PC-9 (cell line): ENCODE measurements at regions not wholly inside any gene's neighbourhood (a gene's known extent, or its start where the extent isn't known, plus 50 kb on each side); places are given as distances from the start of the nearest gene placed in this dataset.
"Not testable (repeated sequence)": the region's sequence is repeated elsewhere in the genome, so short reads cannot be mapped to it uniquely, and the experiment has no call there.

ENCODE experiments used
- BruUV-seq: library from RNA; stranded (reverse); fragments of 400-500 nt; replicated peaks from 2 replicates; lab custom pipeline; 2021; lab: Mats Ljungman, UMichigan
- CTCF ChIA-PET: fragments of 300-600 bp; sonication (Branson Sonifier 250); formaldehyde crosslinking; loops from one replicate; lab custom pipeline; 2022; ENCODE audit warnings: antibody characterized with exemption; lab: Charles Lee
- POLR2A ChIA-PET: fragments of 300-600 bp; sonication (Branson Sonifier 250); formaldehyde crosslinking; loops from one replicate; lab custom pipeline; 2022; ENCODE audit warnings: antibody characterized with exemption; ENCODE audit not compliant: unreplicated experiment; lab: Charles Lee
- DNase-seq, 2 experiments: peaks; one replicate each; pipeline versions ENCODE4 v3.0.0 to v3.0.0-alpha.2; 2015 to 2022; ENCODE audit warnings: mixed read lengths in 1 of 2
- H2AFZ ChIP-seq: fragments of 200-600 bp; sonication (generic); 2 replicates; pipeline ENCODE4 v1.8.1; 2017; ENCODE audit warnings: antibody characterized with exemption
- H3F3A ChIP-seq: fragments of 200-600 bp; sonication (generic); 2 replicates; pipeline ENCODE4 v1.8.1; 2017; ENCODE audit warnings: antibody characterized with exemption, mild to moderate bottlenecking, low read depth; ENCODE audit not compliant: insufficient read depth
- H3K27ac ChIP-seq: fragments of 200-600 bp; sonication (generic); 2 replicates; pipeline ENCODE4 v1.6.1; 2016; ENCODE audit warnings: mixed run types
- H3K27me3 ChIP-seq: fragments of 200-600 bp; sonication (generic); 2 replicates; pipeline ENCODE4 v1.6.1; 2016; ENCODE audit warnings: low read depth, mixed run types; ENCODE audit not compliant: insufficient read depth
- H3K36me3 ChIP-seq: fragments of 200-600 bp; sonication (generic); 2 replicates; pipeline ENCODE4 v1.6.1; 2016; ENCODE audit warnings: low read depth, mixed run types
- H3K4me1 ChIP-seq: fragments of 200-600 bp; sonication (generic); replicated peaks from 2 replicates; pipeline ENCODE4 v1.6.1; 2016; ENCODE audit warnings: mixed run types; ENCODE audit not compliant: insufficient read depth
- H3K4me2 ChIP-seq: fragments of 200-600 bp; sonication (generic); 2 replicates; pipeline ENCODE4 v1.6.1; 2017; ENCODE audit warnings: mixed run types
- H3K4me3 ChIP-seq: fragments of 200-600 bp; sonication (generic); 2 replicates; pipeline ENCODE4 v1.6.1; 2016; ENCODE audit warnings: mixed run types
- H3K79me2 ChIP-seq: fragments of 200-600 bp; sonication (generic); 2 replicates; pipeline ENCODE4 v1.6.1; 2017; ENCODE audit warnings: low read depth, mixed run types
- H3K9me2 ChIP-seq: fragments of 200-600 bp; sonication (generic); 2 replicates; pipeline ENCODE4 v1.8.1; 2017; ENCODE audit warnings: mild to moderate bottlenecking; ENCODE audit not compliant: insufficient read depth
- H3K9me3 ChIP-seq: fragments of 200-600 bp; sonication (generic); 2 replicates; pipeline ENCODE4 v1.8.1; 2016; ENCODE audit warnings: low read depth; ENCODE audit not compliant: insufficient read depth
- H4K20me1 ChIP-seq: fragments of 200-600 bp; sonication (generic); 2 replicates; pipeline ENCODE4 v1.8.1; 2017; ENCODE audit not compliant: insufficient read depth
- intact Hi-C: fragments of 100-400 bp; cut with micrococcal nuclease; formaldehyde crosslinking; loops from one replicate; pipeline ENCODE4 v1.10.0; 2022; ENCODE audit not compliant: unreplicated experiment

DNA sequence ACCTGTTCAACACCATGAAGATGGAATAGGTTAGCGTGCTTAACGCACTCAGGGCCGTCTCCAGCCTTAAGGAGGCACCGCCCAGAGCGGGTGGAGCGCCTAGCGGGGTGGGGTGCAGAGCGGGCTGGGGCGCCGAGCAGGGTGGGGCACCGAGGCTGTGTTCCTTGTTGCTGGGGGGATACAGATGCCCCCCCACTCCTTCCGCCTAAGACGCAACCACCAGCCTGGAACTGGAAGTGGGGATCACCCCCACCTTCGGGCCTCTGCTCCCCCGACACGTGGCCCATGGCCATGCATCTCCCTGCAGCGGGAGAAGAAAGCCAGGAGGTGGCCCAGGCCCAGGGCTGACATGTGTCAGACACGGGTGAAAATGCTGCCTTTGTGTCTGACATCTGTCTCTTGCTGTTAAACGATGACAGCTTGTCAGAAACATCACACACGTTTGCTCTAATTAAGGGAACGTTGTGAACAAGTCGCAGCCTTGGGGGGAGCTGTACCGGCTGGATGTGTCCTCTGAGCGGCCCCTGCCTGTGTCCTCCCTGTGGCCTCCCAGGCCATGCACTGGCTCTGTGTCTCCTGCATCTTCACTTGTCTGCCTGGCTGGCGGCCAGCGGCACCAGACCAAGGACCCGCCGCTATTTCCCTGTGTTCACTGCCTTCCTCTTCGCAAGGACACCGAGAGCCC is 192.5 kb downstream of the LAT start:
- H3K27me3 ChIP-seq, POLR2A ChIA-PET, H3K36me3 ChIP-seq, H3K27ac ChIP-seq, H3K4me2 ChIP-seq, CTCF ChIA-PET, DNase-seq, H3K9me2 ChIP-seq, H3K4me3 ChIP-seq, H3K4me1 ChIP-seq, H3F3A ChIP-seq, H4K20me1 ChIP-seq, H3K9me3 ChIP-seq, BruUV-seq, H2AFZ ChIP-seq, H3K79me2 ChIP-seq, intact Hi-C loops: not testable (repeated sequence)

GRCh38 chr16:29176822-29177202 is 192.0 kb downstream of the LAT start:
- H3K79me2 ChIP-seq, H2AFZ ChIP-seq, H3K4me2 ChIP-seq, H3F3A ChIP-seq, BruUV-seq, H3K4me1 ChIP-seq, H3K36me3 ChIP-seq, H3K27me3 ChIP-seq, CTCF ChIA-PET, H4K20me1 ChIP-seq, intact Hi-C loops, H3K4me3 ChIP-seq, H3K9me3 ChIP-seq, DNase-seq, H3K9me2 ChIP-seq, POLR2A ChIA-PET, H3K27ac ChIP-seq: not testable (repeated sequence)

DNA sequence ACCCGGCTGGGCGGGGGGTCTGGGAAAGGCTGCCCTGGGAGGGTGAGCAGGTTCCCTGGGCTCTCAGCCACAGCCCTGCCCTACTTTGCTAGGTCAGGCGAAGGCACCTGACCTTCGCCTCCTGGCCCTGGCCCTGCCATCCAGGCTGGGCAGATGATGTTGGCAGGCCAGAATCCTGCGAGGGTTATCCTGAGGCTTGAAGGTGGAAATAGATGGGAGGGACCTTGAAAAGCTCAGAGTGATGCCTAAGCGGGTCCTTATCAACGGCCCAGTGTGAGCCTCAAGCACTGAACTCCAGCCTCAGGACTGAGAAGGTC is 191.3 kb downstream of the LAT start:
- H3K4me1 ChIP-seq, BruUV-seq, H3F3A ChIP-seq, intact Hi-C loops, H2AFZ ChIP-seq, H3K4me2 ChIP-seq, H3K9me2 ChIP-seq, H3K36me3 ChIP-seq, H3K79me2 ChIP-seq, H3K9me3 ChIP-seq, H3K27me3 ChIP-seq, H4K20me1 ChIP-seq, DNase-seq, H3K27ac ChIP-seq, POLR2A ChIA-PET, H3K4me3 ChIP-seq: not testable (repeated sequence)
- CTCF ChIA-PET = interaction anchor here (0.6 kb wide), 1 partner anchor 620 kb away, joined by 13 read pairs; no protein-coding TSS in a partner anchor

DNA sequence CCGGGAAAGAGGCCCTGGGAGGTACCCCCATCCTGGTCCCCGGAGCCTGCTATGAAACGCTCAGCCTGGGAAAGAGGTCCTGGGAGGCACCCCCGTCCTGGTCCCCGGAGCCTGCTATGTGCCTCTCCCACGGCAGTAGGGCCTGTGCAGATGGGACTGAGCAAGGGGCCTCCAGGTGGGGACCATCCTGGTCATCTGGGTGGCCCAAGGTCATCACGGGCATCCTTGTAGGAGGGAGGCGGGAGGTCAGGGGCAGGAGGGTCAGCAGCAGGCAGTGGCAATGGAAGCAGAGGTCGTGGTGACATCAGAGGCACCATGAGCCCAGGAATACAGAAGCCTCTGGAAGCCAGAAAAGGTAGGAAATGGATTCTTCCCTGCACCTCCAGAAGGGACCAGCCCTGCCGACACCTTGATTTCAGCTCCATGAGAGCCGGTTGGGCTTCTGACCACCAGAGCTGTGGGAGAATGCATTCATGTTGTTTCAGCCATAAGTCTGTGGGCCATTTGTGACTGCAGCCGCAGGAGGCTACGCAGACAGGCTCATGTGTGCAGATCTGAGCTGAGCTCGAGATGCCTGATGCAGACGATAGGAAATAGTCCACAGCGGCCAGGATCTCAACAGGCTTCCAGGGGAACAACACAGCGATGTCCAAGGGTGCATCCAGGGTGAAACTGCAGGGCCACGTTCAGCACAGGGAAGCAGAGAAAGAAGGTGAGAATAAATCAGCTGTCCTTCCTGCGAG is 190.7 kb downstream of the LAT start:
- H4K20me1 ChIP-seq, H3K9me2 ChIP-seq, H3K4me1 ChIP-seq, H3K27me3 ChIP-seq, POLR2A ChIA-PET, H3K79me2 ChIP-seq, DNase-seq, BruUV-seq, H3K9me3 ChIP-seq, intact Hi-C loops, H3K36me3 ChIP-seq, H3K27ac ChIP-seq, H3K4me2 ChIP-seq, H3F3A ChIP-seq, H3K4me3 ChIP-seq, H2AFZ ChIP-seq: not testable (repeated sequence)
- CTCF ChIA-PET = interaction anchor here (0.6 kb wide), 1 partner anchor 620 kb away, joined by 13 read pairs; no protein-coding TSS in a partner anchor

- H3K79me2 ChIP-seq, H3K36me3 ChIP-seq, POLR2A ChIA-PET, DNase-seq, H3F3A ChIP-seq, H3K4me2 ChIP-seq, CTCF ChIA-PET, H4K20me1 ChIP-seq, H3K9me2 ChIP-seq, H3K27ac ChIP-seq, H3K4me3 ChIP-seq, intact Hi-C loops, H3K9me3 ChIP-seq, H3K27me3 ChIP-seq, H2AFZ ChIP-seq, H3K4me1 ChIP-seq, BruUV-seq: not testable (repeated sequence)
These were observed 188.8 kb downstream of the LAT start for GRCh38 chr16:29173371-29174305.

- H4K20me1 ChIP-seq, H3K9me3 ChIP-seq, H3K4me2 ChIP-seq, H3K79me2 ChIP-seq, H3F3A ChIP-seq, intact Hi-C loops, DNase-seq, H3K27me3 ChIP-seq, H3K9me2 ChIP-seq, POLR2A ChIA-PET, BruUV-seq, H3K4me3 ChIP-seq, H2AFZ ChIP-seq, H3K4me1 ChIP-seq, H3K36me3 ChIP-seq, CTCF ChIA-PET, H3K27ac ChIP-seq: not testable (repeated sequence)
These were observed 187.4 kb downstream of the LAT start for GRCh38 chr16:29172098-29172724.
